ENCODE measurements at regions not wholly inside any gene's neighbourhood (a gene's known extent, or its start where the extent isn't known, plus 50 kb on each side); places are given as distances from the start of the nearest gene placed in this dataset.
A peak's percentile ranks its signal among the peaks of the same experiment; 100 is the strongest.

GRCh38 chr5:88459971-88460370 is 191.3 kb upstream of the TMEM161B start:
- no peak overlapping the region for H3K4me3 ChIP-seq (ENCODE audit: low read depth in 1 of 3, low read length in 3 of 3)
- no peaks in the 10 kb centered on the region for H3K9me3 ChIP-seq (ENCODE audit: control insufficient read depth in 4 of 4, low read length in 3 of 4)
- TF ChIP-seq RXRA (IDR thresholded peaks at IDR 0.05) (no peak), REST (IDR thresholded peaks at IDR 0.05) (no peak), NR2F2 (IDR thresholded peaks at IDR 0.05) (no peak), HNF4G (IDR thresholded peaks at IDR 0.05) (no peak), CTCF (IDR thresholded peaks at IDR 0.05; ENCODE audit: low read depth, low read length, missing input control) (no peak)
- DNase-seq (ENCODE audit: low spot score), result no peak
- 82% methylated on average over 3 of the region's 3 CpGs for WGBS
- no peaks in the 10 kb centered on the region for H3K27me3 ChIP-seq (ENCODE audit: control insufficient read depth in 4 of 4, insufficient read depth in 4 of 4, low read length in 3 of 4)
- no peak overlapping the region for H3K27ac ChIP-seq (ENCODE audit: low read depth in 1 of 2, low read length in 2 of 2)
- H3K4me1 ChIP-seq (ENCODE audit: control insufficient read depth in 4 of 4, insufficient read depth in 4 of 4, low read length in 3 of 4), result no peaks in the 10 kb centered on the region
- no peaks in the 10 kb centered on the region for H3K36me3 ChIP-seq (ENCODE audit: control insufficient read depth in 4 of 4, insufficient read depth in 3 of 4, low read depth in 1 of 4, low read length in 3 of 4)
- H3K9ac ChIP-seq (ENCODE audit: low read depth in 1 of 2, low read length in 2 of 2), result no peak overlapping the region

- 29% methylated on average over 1 of the region's 1 CpG for WGBS
- no peaks in the 10 kb centered on the region for H3K9me3 ChIP-seq (ENCODE audit: control insufficient read depth in 4 of 4, low read length in 3 of 4)
- no peaks in the 10 kb centered on the region for H3K36me3 ChIP-seq (ENCODE audit: control insufficient read depth in 4 of 4, insufficient read depth in 3 of 4, low read depth in 1 of 4, low read length in 3 of 4)
- TF ChIP-seq REST (IDR thresholded peaks at IDR 0.05), result peak; percentile 93
- TF ChIP-seq SP1 (IDR thresholded peaks at IDR 0.05), result no peak
- H3K27me3 ChIP-seq (ENCODE audit: control insufficient read depth in 4 of 4, insufficient read depth in 4 of 4, low read length in 3 of 4), result no peaks in the 10 kb centered on the region
- no peak overlapping the region for H3K27ac ChIP-seq (ENCODE audit: low read depth in 1 of 2, low read length in 2 of 2)
- no peaks in the 10 kb centered on the region for H3K4me1 ChIP-seq (ENCODE audit: control insufficient read depth in 4 of 4, insufficient read depth in 4 of 4, low read length in 3 of 4)
- DNase-seq (ENCODE audit: low spot score), result no peak
- no peak overlapping the region for H3K4me3 ChIP-seq (ENCODE audit: low read depth in 1 of 3, low read length in 3 of 3)
- H3K9ac ChIP-seq (ENCODE audit: low read depth in 1 of 2, low read length in 2 of 2), result no peak overlapping the region
These were observed 184.2 kb upstream of the TMEM161B start for GRCh38 chr5:88452820-88453219.

GRCh38 chr5:88450239-88450638 is 181.6 kb upstream of the TMEM161B start:
- Histone ChIP-seq H3K27ac (ENCODE audit: low read depth in 1 of 2, low read length in 2 of 2) (no peak overlapping the region), H3K4me1 (ENCODE audit: control insufficient read depth in 4 of 4, insufficient read depth in 4 of 4, low read length in 3 of 4) (no peaks in the 10 kb centered on the region), H3K27me3 (ENCODE audit: control insufficient read depth in 4 of 4, insufficient read depth in 4 of 4, low read length in 3 of 4) (no peaks in the 10 kb centered on the region), H3K9ac (ENCODE audit: low read depth in 1 of 2, low read length in 2 of 2) (no peak overlapping the region), H3K4me3 (ENCODE audit: low read depth in 1 of 3, low read length in 3 of 3) (no peak overlapping the region), H3K9me3 (ENCODE audit: control insufficient read depth in 4 of 4, low read length in 3 of 4) (no peaks in the 10 kb centered on the region), H3K36me3 (ENCODE audit: control insufficient read depth in 4 of 4, insufficient read depth in 3 of 4, low read depth in 1 of 4, low read length in 3 of 4) (no peaks in the 10 kb centered on the region)
- 61% methylated on average over 2 of the region's 2 CpGs for WGBS
- no peak for DNase-seq (ENCODE audit: low spot score)
- TF ChIP-seq REST (IDR thresholded peaks at IDR 0.05), result no peak
- TF ChIP-seq RXRA (IDR thresholded peaks at IDR 0.05), result no peak
- no peak for TF ChIP-seq ATF3 (IDR thresholded peaks at IDR 0.05)
- no peak for TF ChIP-seq EGR1 (IDR thresholded peaks at IDR 0.05; ENCODE audit: low read depth in 2 of 2)
- TF ChIP-seq HNF4G (IDR thresholded peaks at IDR 0.05), result no peak
- TF ChIP-seq GABPA (IDR thresholded peaks at IDR 0.05 in 1 of 2, conservative IDR thresholded peaks at IDR 0.05 in 1 of 2), result no peak
- no peak for TF ChIP-seq SP1 (IDR thresholded peaks at IDR 0.05)
- TF ChIP-seq FOXA1 (IDR thresholded peaks at IDR 0.05), result no peak
- no peak for TF ChIP-seq FOXA2 (IDR thresholded peaks at IDR 0.05)
- TF ChIP-seq RAD21 (IDR thresholded peaks at IDR 0.05), result no peak
